ENCODE measurements at regions not wholly inside any gene's neighbourhood (a gene's known extent, or its start where the extent isn't known, plus 50 kb on each side); places are given as distances from the start of the nearest gene placed in this dataset.

- DNase-seq (ENCODE audit: low read depth): no peak
Observed at GRCh38 chr7:22005151-22005550, 59.5 kb upstream of the CDCA7L start.

DNA sequence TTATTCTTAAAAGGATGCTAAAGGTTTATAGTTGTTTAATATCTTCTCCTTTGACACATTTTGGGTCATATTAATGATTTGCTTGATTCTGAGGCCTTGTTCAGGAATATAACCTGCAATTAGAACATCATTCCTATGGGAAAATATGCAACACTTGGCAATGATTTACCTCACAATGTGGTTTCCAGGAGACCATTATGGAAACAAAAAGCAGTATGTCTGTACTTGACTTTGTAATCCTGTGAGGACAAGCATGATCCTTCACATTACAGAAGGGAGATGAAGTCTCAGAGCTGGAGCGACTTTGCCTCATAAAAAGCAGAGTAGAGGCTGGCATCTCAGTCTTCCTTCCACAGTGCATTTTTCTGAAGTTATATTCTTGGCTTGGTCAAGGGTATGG is 57.0 kb upstream of the CDCA7L start:
- DNase-seq (ENCODE audit: low read depth): no peak

DNA sequence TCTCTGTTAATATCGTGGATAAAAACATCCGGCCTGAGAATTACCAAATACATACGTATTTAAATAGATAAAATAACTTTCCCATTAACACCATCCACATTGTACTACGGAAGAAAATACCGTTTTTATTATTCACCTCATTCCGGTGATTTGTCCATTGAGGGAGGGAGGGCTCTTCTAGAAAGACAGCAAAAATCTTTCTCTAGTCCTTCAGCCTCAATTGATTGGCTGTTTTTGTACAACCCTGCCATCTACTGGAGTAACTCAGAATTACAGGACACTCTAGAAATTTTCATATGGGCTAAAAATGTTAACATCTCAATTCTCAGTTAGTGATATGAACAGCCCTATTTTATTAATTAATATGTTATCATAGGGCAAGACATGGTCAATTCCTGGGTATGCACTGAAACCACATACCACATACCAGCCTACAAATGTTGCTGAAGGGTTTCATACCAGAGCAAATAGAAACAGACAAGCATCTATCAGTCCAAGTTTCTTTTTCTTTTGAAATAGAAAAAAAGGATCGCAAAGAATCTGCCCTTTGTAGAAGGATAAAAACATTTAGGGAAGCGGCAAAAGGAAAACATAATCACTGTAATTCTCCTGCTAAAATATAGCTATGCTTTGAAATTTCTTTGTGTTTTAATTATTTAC is 55.8 kb upstream of the CDCA7L start:
- DNase-seq (ENCODE audit: low read depth): peak; percentile 26

GRCh38 chr7:21999896-22000295 is 54.2 kb upstream of the CDCA7L start:
- no peak for DNase-seq (ENCODE audit: low read depth)

DNA sequence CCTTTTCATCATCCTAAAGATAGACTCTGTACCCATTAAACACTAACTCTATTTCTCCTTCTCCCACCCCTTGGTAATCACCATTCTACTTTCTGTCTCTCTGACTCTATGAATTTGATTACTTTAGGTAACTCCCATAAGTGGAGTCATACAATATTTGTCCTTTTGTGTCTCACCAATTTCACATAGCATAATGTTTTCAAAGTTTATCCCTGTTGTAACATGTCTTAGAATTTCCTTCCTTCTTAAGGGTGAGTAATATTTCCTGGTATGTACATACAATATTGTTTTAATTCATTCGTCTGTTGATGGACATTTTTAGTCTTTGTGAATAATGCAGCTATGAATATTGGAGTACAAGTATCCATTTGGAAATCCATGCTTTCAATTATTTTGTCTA is 50.9 kb upstream of the CDCA7L start:
- DNase-seq (ENCODE audit: low read depth): no peak

Measured in forelimb muscle (tissue), 1 donor.